HL-60 (cell line): ENCODE measurements at regions not wholly inside any gene's neighbourhood (a gene's known extent, or its start where the extent isn't known, plus 50 kb on each side); places are given as distances from the start of the nearest gene placed in this dataset.

ENCODE experiments used
- POLR2AphosphoS5 ChIP-seq: IDR thresholded peaks from 2 replicates; pipeline ENCODE4 v1.6.1; 2012; ENCODE audit warnings: low read depth
- REST ChIP-seq: IDR thresholded peaks from 2 replicates; pipeline ENCODE4 v1.6.1; 2012; ENCODE audit warnings: low read depth; ENCODE audit not compliant: insufficient replicate concordance
- TF ChIP-seq, protein P1 (sequence below): IDR thresholded peaks from one replicate; pipeline ENCODE4 v1.5.1; 2011; ENCODE audit warnings: low read length, control low read depth, inconsistent platforms; ENCODE audit not compliant: insufficient read depth

DNA sequence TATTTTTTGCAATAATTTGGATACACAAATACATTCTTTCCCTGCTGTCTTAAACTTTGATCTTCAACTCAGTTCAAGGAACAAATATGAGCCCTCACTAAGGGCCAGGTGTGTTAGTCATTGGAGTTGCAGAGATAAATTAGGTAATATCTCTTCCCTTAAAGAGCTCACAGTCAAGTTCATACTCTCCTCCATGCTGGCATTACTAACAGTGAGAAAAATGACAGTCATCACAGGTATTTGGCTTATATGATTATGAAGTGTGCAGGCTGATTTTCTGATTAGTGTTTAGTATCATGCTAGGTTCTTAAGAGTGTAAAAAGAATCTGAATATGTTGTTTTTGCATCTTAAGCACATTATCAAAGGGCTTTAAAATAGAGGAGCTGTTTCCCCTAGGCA, 594.7 kb downstream of the CCER1 start:
- TF ChIP-seq, protein P1, sequence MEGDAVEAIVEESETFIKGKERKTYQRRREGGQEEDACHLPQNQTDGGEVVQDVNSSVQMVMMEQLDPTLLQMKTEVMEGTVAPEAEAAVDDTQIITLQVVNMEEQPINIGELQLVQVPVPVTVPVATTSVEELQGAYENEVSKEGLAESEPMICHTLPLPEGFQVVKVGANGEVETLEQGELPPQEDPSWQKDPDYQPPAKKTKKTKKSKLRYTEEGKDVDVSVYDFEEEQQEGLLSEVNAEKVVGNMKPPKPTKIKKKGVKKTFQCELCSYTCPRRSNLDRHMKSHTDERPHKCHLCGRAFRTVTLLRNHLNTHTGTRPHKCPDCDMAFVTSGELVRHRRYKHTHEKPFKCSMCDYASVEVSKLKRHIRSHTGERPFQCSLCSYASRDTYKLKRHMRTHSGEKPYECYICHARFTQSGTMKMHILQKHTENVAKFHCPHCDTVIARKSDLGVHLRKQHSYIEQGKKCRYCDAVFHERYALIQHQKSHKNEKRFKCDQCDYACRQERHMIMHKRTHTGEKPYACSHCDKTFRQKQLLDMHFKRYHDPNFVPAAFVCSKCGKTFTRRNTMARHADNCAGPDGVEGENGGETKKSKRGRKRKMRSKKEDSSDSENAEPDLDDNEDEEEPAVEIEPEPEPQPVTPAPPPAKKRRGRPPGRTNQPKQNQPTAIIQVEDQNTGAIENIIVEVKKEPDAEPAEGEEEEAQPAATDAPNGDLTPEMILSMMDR: no peak
- TF ChIP-seq POLR2AphosphoS5 (no peak), REST (no peak)
